ENCODE measurements at regions not wholly inside any gene's neighbourhood (a gene's known extent, or its start where the extent isn't known, plus 50 kb on each side); places are given as distances from the start of the nearest gene placed in this dataset.

GRCh38 chr16:82541103-82541502 is 85.7 kb upstream of the CDH13 start:
- no peak overlapping the region for H3K9ac ChIP-seq (ENCODE audit: insufficient read depth, low read length, poor library complexity, severe bottlenecking)
- DNase-seq = no peak
- no peaks in the 10 kb centered on the region for H3K36me3 ChIP-seq (replicated peaks in 1 of 2; ENCODE audit: control insufficient read depth in 1 of 2, insufficient read depth in 2 of 2, low read length in 2 of 2)
- TF ChIP-seq CTCF (IDR thresholded peaks at IDR 0.05) = no peak
- no peaks in the 10 kb centered on the region for H3K79me2 ChIP-seq (ENCODE audit: insufficient read depth, low read length)
- Mint-ChIP-seq H3K27me3 (ENCODE audit: low read depth in 3 of 3) (peaks cover 0 to 3% (median 2%) of the 10 kb centered on the region in 3 donors), H3K9me3 (peaks cover 0 to 11% (median 6%) of the 10 kb centered on the region in 7 donors), H3K4me1 (no peaks in the 10 kb centered on the region), H3K4me3 (no peak overlapping the region), H3K36me3 (no peaks in the 10 kb centered on the region), H3K27ac (no peak overlapping the region)
- intact Hi-C loops (cut with micrococcal nuclease) = no loop called here
- no peak overlapping the region for H3K4me3 ChIP-seq (replicated peaks in 1 of 3; ENCODE audit: low read depth in 2 of 3, low read length in 3 of 3)
- H3K9me3 ChIP-seq (replicated peaks in 1 of 2; ENCODE audit: control insufficient read depth in 1 of 2, insufficient read depth in 1 of 2, low read length in 2 of 2) = peaks cover 5 to 9% of the 10 kb centered on the region in 2 donors
- no peaks in the 10 kb centered on the region for H3K27me3 ChIP-seq (ENCODE audit: control insufficient read depth in 2 of 2, insufficient read depth in 2 of 2, low read length in 2 of 2)
- no peak overlapping the region for H3K27ac ChIP-seq (ENCODE audit: low read depth in 1 of 2, low read length in 2 of 2)
- H3K4me2 ChIP-seq (replicated peaks; ENCODE audit: extremely low read depth, low read length, poor library complexity, severe bottlenecking) = no peak overlapping the region
- 53% methylated on average over 2 of the region's 5 CpGs for WGBS (ENCODE audit: insufficient coverage)
- H4K20me1 ChIP-seq (ENCODE audit: insufficient read depth, low read length) = no peaks in the 10 kb centered on the region
- H3K4me1 ChIP-seq (ENCODE audit: control insufficient read depth in 1 of 2, insufficient read depth in 2 of 2, low read length in 2 of 2) = no peaks in the 10 kb centered on the region
- H2AFZ ChIP-seq (ENCODE audit: insufficient read depth, low read depth, low read length, poor library complexity, severe bottlenecking) = no peak overlapping the region

- H3K27me3 Mint-ChIP-seq (ENCODE audit: low read depth in 3 of 3) = peaks cover 0 to 3% (median 0%) of the 10 kb centered on the region in 3 donors
- H3K36me3 Mint-ChIP-seq = no peaks in the 10 kb centered on the region
Measured at GRCh38 chr16:82535764-82536163, 91.0 kb upstream of the CDH13 start.

More at GRCh38 chr16:82535764-82536163, 91.0 kb upstream of the CDH13 start:
- Histone ChIP-seq H3K27ac (ENCODE audit: low read depth in 1 of 2, low read length in 2 of 2) (no peak overlapping the region), H3K27me3 (ENCODE audit: control insufficient read depth in 2 of 2, insufficient read depth in 2 of 2, low read length in 2 of 2) (no peaks in the 10 kb centered on the region), H3K4me1 (ENCODE audit: control insufficient read depth in 1 of 2, insufficient read depth in 2 of 2, low read length in 2 of 2) (no peaks in the 10 kb centered on the region), H3K9me3 (replicated peaks in 1 of 2; ENCODE audit: control insufficient read depth in 1 of 2, insufficient read depth in 1 of 2, low read length in 2 of 2) (peaks cover 5 to 9% of the 10 kb centered on the region in 2 donors), H3K79me2 (ENCODE audit: insufficient read depth, low read length) (no peaks in the 10 kb centered on the region), H3K36me3 (replicated peaks in 1 of 2; ENCODE audit: control insufficient read depth in 1 of 2, insufficient read depth in 2 of 2, low read length in 2 of 2) (no peaks in the 10 kb centered on the region), H4K20me1 (ENCODE audit: insufficient read depth, low read length) (no peaks in the 10 kb centered on the region), H3K4me2 (replicated peaks; ENCODE audit: extremely low read depth, low read length, poor library complexity, severe bottlenecking) (no peak overlapping the region), H3K9ac (ENCODE audit: insufficient read depth, low read length, poor library complexity, severe bottlenecking) (no peak overlapping the region), H2AFZ (ENCODE audit: insufficient read depth, low read depth, low read length, poor library complexity, severe bottlenecking) (no peak overlapping the region), H3K4me3 (replicated peaks in 1 of 3; ENCODE audit: low read depth in 2 of 3, low read length in 3 of 3) (no peak overlapping the region)
- Mint-ChIP-seq H3K4me1 (no peaks in the 10 kb centered on the region), H3K27ac (no peak overlapping the region), H3K4me3 (no peak overlapping the region), H3K9me3 (peaks cover 0 to 9% (median 6%) of the 10 kb centered on the region in 7 donors)
- TF ChIP-seq CTCF (IDR thresholded peaks at IDR 0.05) = no peak
- intact Hi-C loops (cut with micrococcal nuclease) = no loop called here
- WGBS (ENCODE audit: insufficient coverage) = no CpG with 5 or more reads among the region's 2 CpGs
- no peak for DNase-seq

Measured in CD14-positive monocyte (primary cell).